HCT116 (cell line): ENCODE measurements at regions not wholly inside any gene's neighbourhood (a gene's known extent, or its start where the extent isn't known, plus 50 kb on each side); places are given as distances from the start of the nearest gene placed in this dataset.

Experiments
- ATAC-seq: fragments of 200-7000 bp; cut with Tn5 transposase; 2 replicates; pipeline ENCODE4 v1.9.1; 2020; ENCODE audit warnings: mild to moderate bottlenecking, moderate library complexity
- BruUV-seq: library from RNA; stranded (reverse); fragments of 400-500 nt; replicated peaks from 2 replicates; lab custom pipeline; 2021; lab: Mats Ljungman, UMichigan
- CTCF ChIA-PET: fragments of 300-600 bp; sonication (Branson Sonifier 250); formaldehyde crosslinking; loops from one replicate; lab custom pipeline; 2021; ENCODE audit warnings: antibody characterized with exemption; lab: Charles Lee
- POLR2A ChIA-PET: fragments of 300-600, 350-600 bp; sonication (Branson Sonifier 250); formaldehyde crosslinking; loops from one replicate; lab custom pipeline; 2021; ENCODE audit warnings: antibody characterized with exemption; lab: Charles Lee
- RAD21 ChIA-PET, 2 experiments: fragments of 300-600 bp; sonication (Branson Sonifier 250); formaldehyde crosslinking; loops; one replicate each; lab custom pipeline; 2023; ENCODE audit warnings: low total read pairs in 2 of 2; ENCODE audit not compliant: uncharacterized antibody in 2 of 2, unreplicated experiment in 2 of 2, low non-redundant PET in 1 of 2; lab: Charles Lee
- DNase-seq: peaks from one replicate; pipeline ENCODE4 v3.0.0-alpha.2; 2010; ENCODE audit warnings: low read depth, low spot score
- H2AFZ ChIP-seq: fragments of 200-600 bp; shearing (Covaris generic), sonication (generic); 2 replicates; pipeline ENCODE4 v1.6.1; 2017; ENCODE audit warnings: low read depth, mixed run types, mixed read lengths, antibody characterized with exemption, low read length; ENCODE audit not compliant: poor library complexity, severe bottlenecking
- H3K27ac ChIP-seq: 2 replicates; pipeline ENCODE4 v1.5.1; 2012; ENCODE audit warnings: low read depth, low read length
- H3K27me3 ChIP-seq: fragments of 200-600 bp; sonication (generic); 2 replicates; pipeline ENCODE4 v1.6.1; 2016; ENCODE audit warnings: mixed run types, low read length, mixed read lengths; ENCODE audit not compliant: insufficient read depth
- H3K36me3 ChIP-seq, 2 experiments: fragments of 200-500 bp in 1 of 2; fragments of 200-600 bp in 1 of 2; sonication (Bioruptor generic) in 1 of 2; sonication (generic) in 1 of 2; 2 replicates each; pipeline versions ENCODE4 v1.5.1 to v1.6.1; 2014 to 2016; ENCODE audit warnings: low read length in 2 of 2, inconsistent platforms in 1 of 2, mixed read lengths in 1 of 2, mixed run types in 1 of 2; ENCODE audit not compliant: insufficient read depth in 2 of 2, control insufficient read depth in 1 of 2
- H3K4me1 ChIP-seq, 2 experiments: fragments of 200-600 bp in 1 of 2; sonication (generic) in 1 of 2; 2 replicates each; pipeline versions ENCODE4 v1.5.1 to v1.6.1; 2012 to 2017; ENCODE audit warnings: low read length in 2 of 2, inconsistent platforms in 1 of 2, mild to moderate bottlenecking in 1 of 2, mixed read lengths in 1 of 2, mixed run types in 1 of 2, moderate library complexity in 1 of 2; ENCODE audit not compliant: insufficient read depth in 2 of 2, control insufficient read depth in 1 of 2
- H3K4me2 ChIP-seq: fragments of 200-600 bp; sonication (generic); 2 replicates; pipeline ENCODE4 v1.6.1; 2017; ENCODE audit warnings: mixed run types, low read length, mixed read lengths
- H3K4me3 ChIP-seq, 2 experiments: fragments of 200-600 bp in 1 of 2; sonication (generic) in 1 of 2; replicated peaks in 1 of 2; 2 replicates each; pipeline ENCODE4 v1.5.1; 2011 to 2016; ENCODE audit warnings: low read length in 2 of 2, control low read depth in 1 of 2, low read depth in 1 of 2, mild to moderate bottlenecking in 1 of 2, mixed read lengths in 1 of 2, mixed run types in 1 of 2
- H3K79me2 ChIP-seq: fragments of 200-600 bp; sonication (generic); 2 replicates; pipeline ENCODE4 v1.6.1; 2017; ENCODE audit warnings: mild to moderate bottlenecking, mixed run types, low read length, moderate library complexity, mixed read lengths; ENCODE audit not compliant: insufficient read depth
- H3K9ac ChIP-seq: fragments of 200-600 bp; sonication (generic); 2 replicates; pipeline ENCODE4 v1.6.1; 2016; ENCODE audit warnings: low read length, mixed read lengths
- H3K9me2 ChIP-seq: fragments of 200-600 bp; sonication (generic), shearing (Covaris generic); 2 replicates; pipeline ENCODE4 v1.6.1; 2017; ENCODE audit warnings: mixed run types, mild to moderate bottlenecking, moderate library complexity; ENCODE audit not compliant: insufficient read depth
- H3K9me3 ChIP-seq, 2 experiments: fragments of 200-500 bp in 1 of 2; fragments of 200-600 bp in 1 of 2; sonication (Bioruptor generic) in 1 of 2; sonication (generic) in 1 of 2; 2 replicates each; pipeline ENCODE4 v1.6.1; 2014 to 2017; ENCODE audit warnings: low read length in 2 of 2, mixed read lengths in 2 of 2, inconsistent platforms in 1 of 2, low read depth in 1 of 2, mild to moderate bottlenecking in 1 of 2, mixed run types in 1 of 2, moderate library complexity in 1 of 2; ENCODE audit not compliant: control insufficient read depth in 1 of 2, insufficient read depth in 1 of 2
- H4K20me1 ChIP-seq: fragments of 200-600 bp; sonication (generic), shearing (Covaris generic); 2 replicates; pipeline ENCODE4 v1.6.1; 2017; ENCODE audit warnings: mixed run types, mild to moderate bottlenecking, moderate library complexity; ENCODE audit not compliant: insufficient read depth
- CBX3 ChIP-seq: IDR thresholded peaks from 2 replicates; pipeline ENCODE4 v1.6.1; 2012; ENCODE audit warnings: low read depth
- CEBPB ChIP-seq: IDR thresholded peaks from 2 replicates; pipeline ENCODE4 v1.6.1; 2012; ENCODE audit warnings: low read depth
- ELF1 ChIP-seq: IDR thresholded peaks from 2 replicates; pipeline ENCODE4 v1.6.1; 2012; ENCODE audit warnings: low read depth, borderline replicate concordance
- EZH2 ChIP-seq: fragments of 200-600 bp; sonication (generic); IDR thresholded peaks from 2 replicates; pipeline ENCODE4 v1.6.1; 2017; ENCODE audit warnings: antibody characterized with exemption, mixed run types
- FOSL1 ChIP-seq: IDR thresholded peaks from 2 replicates; pipeline ENCODE4 v1.6.1; 2012; ENCODE audit warnings: low read depth
- POLR2AphosphoS5 ChIP-seq: IDR thresholded peaks from 2 replicates; pipeline ENCODE4 v1.6.1; 2011; ENCODE audit warnings: mild to moderate bottlenecking, low read depth, low read length, moderate library complexity
- SP1 ChIP-seq: IDR thresholded peaks from 2 replicates; pipeline ENCODE4 v1.6.1; 2012; ENCODE audit warnings: low read depth
- SRF ChIP-seq: IDR thresholded peaks from 2 replicates; pipeline ENCODE4 v1.6.1; 2012; ENCODE audit warnings: low read depth
- YY1 ChIP-seq: IDR thresholded peaks from 2 replicates; pipeline ENCODE4 v1.6.1; 2011; ENCODE audit warnings: low read length, low read depth, moderate library complexity, mild to moderate bottlenecking; ENCODE audit not compliant: insufficient replicate concordance; ENCODE audit errors: extremely low read depth
- ZFX ChIP-seq: fragments of 450-650 bp; IDR thresholded peaks from 2 replicates; pipeline ENCODE4 v1.6.1; 2017
- intact Hi-C: fragments of 100-400 bp; cut with micrococcal nuclease; formaldehyde crosslinking; loops from 2 replicates; pipeline ENCODE4 v1.10.0; 2022
- TF ChIP-seq, protein P1 (sequence below), 3 experiments: fragments of 200-600 bp in 1 of 3; sonication (generic) in 1 of 3; IDR thresholded peaks in 2 of 3; conservative IDR thresholded peaks in 1 of 3; 2 replicates each; pipeline ENCODE4 v1.5.1; 2012 to 2017; ENCODE audit warnings: low read depth in 2 of 3, low read length in 2 of 3, antibody characterized with exemption in 1 of 3, borderline replicate concordance in 1 of 3, control low read depth in 1 of 3, mild to moderate bottlenecking in 1 of 3, mixed read lengths in 1 of 3, mixed run types in 1 of 3, moderate library complexity in 1 of 3; ENCODE audit not compliant: insufficient read depth in 1 of 3
- TF ChIP-seq, protein P2 (sequence below): IDR thresholded peaks from 2 replicates; pipeline ENCODE4 v1.6.1; 2012
- TF ChIP-seq, protein P3 (sequence below): IDR thresholded peaks from 2 replicates; pipeline ENCODE4 v1.6.1; 2012; ENCODE audit warnings: low read depth
- TF ChIP-seq, protein P4 (sequence below): IDR thresholded peaks from 2 replicates; pipeline ENCODE4 v1.6.1; 2012

DNA sequence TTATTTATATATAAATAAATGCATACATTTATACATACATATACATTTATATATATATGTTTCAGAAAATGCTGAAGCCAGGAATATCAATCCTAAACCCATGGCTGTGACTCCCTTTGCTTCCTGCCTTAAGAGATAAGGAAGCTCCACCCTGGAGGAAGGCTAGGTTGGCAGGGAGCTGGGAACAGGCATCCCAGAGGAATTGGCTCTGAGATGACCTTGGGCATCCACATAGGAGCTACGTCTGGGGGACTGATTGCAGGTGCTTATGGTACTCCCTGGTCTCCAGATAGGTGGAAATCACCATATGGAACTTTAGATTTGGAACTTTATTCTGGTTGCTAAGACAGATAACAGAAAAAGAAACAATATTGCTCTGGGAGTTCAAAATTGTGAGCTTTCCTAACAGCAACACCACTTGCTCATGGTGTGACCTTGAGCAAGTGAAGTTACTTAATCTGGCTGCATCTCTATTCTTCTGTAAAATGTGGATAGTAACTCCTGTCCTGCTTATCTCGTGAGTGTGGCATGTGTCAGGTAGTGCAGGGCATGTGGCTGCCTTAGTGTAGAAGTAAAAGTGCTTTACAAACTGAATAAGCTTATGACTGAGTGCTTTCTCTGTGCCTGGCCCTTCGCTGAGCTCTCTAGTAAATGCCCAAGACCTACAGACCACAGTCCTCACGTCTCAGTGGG lies 341.0 kb downstream of the MEIS1 start:
- H2AFZ ChIP-seq, result no peak overlapping the region
- no peaks in the 10 kb centered on the region for H3K27me3 ChIP-seq
- no peak overlapping the region for H3K27ac ChIP-seq
- H3K4me1 ChIP-seq, result no peaks in the 10 kb centered on the region
- ChIA-PET RAD21 (no interaction called here), POLR2A (no interaction called here), CTCF (no interaction called here)
- H3K79me2 ChIP-seq, result no peaks in the 10 kb centered on the region
- ATAC-seq (no peak), DNase-seq (no peak)
- no peak overlapping the region for H3K4me2 ChIP-seq
- BruUV-seq, result no TSS peak
- H3K36me3 ChIP-seq, result no peaks in the 10 kb centered on the region
- H4K20me1 ChIP-seq, result no peaks in the 10 kb centered on the region
- no peak overlapping the region for H3K4me3 ChIP-seq
- no peaks in the 10 kb centered on the region for H3K9me2 ChIP-seq
- H3K9ac ChIP-seq, result no peak overlapping the region
- H3K9me3 ChIP-seq, result peaks cover 7 to 10% of the 10 kb centered on the region in 2 experiments; a peak in 2 of 4 replicates
- intact Hi-C loops, result no loop called here
- TF ChIP-seq SP1, result no peak
- no peak for TF ChIP-seq POLR2AphosphoS5
- no peak for TF ChIP-seq FOSL1
- TF ChIP-seq, protein P1, sequence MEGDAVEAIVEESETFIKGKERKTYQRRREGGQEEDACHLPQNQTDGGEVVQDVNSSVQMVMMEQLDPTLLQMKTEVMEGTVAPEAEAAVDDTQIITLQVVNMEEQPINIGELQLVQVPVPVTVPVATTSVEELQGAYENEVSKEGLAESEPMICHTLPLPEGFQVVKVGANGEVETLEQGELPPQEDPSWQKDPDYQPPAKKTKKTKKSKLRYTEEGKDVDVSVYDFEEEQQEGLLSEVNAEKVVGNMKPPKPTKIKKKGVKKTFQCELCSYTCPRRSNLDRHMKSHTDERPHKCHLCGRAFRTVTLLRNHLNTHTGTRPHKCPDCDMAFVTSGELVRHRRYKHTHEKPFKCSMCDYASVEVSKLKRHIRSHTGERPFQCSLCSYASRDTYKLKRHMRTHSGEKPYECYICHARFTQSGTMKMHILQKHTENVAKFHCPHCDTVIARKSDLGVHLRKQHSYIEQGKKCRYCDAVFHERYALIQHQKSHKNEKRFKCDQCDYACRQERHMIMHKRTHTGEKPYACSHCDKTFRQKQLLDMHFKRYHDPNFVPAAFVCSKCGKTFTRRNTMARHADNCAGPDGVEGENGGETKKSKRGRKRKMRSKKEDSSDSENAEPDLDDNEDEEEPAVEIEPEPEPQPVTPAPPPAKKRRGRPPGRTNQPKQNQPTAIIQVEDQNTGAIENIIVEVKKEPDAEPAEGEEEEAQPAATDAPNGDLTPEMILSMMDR (IDR thresholded peaks at IDR 0.05 in 2 of 3, conservative IDR thresholded peaks at IDR 0.05 in 1 of 3; ENCODE audit: borderline replicate concordance in 1 of 3, insufficient read depth in 1 of 3, low read depth in 2 of 3, low read length in 2 of 3), result no peak
- TF ChIP-seq EZH2, result no peak
- no peak for TF ChIP-seq ELF1
- TF ChIP-seq CBX3, result no peak
- no peak for TF ChIP-seq ZFX
- TF ChIP-seq, protein P2, sequence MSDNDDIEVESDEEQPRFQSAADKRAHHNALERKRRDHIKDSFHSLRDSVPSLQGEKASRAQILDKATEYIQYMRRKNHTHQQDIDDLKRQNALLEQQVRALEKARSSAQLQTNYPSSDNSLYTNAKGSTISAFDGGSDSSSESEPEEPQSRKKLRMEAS, result no peak
- TF ChIP-seq YY1, result no peak
- TF ChIP-seq, protein P3, sequence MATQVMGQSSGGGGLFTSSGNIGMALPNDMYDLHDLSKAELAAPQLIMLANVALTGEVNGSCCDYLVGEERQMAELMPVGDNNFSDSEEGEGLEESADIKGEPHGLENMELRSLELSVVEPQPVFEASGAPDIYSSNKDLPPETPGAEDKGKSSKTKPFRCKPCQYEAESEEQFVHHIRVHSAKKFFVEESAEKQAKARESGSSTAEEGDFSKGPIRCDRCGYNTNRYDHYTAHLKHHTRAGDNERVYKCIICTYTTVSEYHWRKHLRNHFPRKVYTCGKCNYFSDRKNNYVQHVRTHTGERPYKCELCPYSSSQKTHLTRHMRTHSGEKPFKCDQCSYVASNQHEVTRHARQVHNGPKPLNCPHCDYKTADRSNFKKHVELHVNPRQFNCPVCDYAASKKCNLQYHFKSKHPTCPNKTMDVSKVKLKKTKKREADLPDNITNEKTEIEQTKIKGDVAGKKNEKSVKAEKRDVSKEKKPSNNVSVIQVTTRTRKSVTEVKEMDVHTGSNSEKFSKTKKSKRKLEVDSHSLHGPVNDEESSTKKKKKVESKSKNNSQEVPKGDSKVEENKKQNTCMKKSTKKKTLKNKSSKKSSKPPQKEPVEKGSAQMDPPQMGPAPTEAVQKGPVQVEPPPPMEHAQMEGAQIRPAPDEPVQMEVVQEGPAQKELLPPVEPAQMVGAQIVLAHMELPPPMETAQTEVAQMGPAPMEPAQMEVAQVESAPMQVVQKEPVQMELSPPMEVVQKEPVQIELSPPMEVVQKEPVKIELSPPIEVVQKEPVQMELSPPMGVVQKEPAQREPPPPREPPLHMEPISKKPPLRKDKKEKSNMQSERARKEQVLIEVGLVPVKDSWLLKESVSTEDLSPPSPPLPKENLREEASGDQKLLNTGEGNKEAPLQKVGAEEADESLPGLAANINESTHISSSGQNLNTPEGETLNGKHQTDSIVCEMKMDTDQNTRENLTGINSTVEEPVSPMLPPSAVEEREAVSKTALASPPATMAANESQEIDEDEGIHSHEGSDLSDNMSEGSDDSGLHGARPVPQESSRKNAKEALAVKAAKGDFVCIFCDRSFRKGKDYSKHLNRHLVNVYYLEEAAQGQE, result no peak
- TF ChIP-seq, protein P4, sequence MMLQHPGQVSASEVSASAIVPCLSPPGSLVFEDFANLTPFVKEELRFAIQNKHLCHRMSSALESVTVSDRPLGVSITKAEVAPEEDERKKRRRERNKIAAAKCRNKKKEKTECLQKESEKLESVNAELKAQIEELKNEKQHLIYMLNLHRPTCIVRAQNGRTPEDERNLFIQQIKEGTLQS, result no peak
- no peak for TF ChIP-seq SRF
- TF ChIP-seq CEBPB, result no peak
